IMR-90 (cell line): ENCODE measurements at regions not wholly inside any gene's neighbourhood (a gene's known extent, or its start where the extent isn't known, plus 50 kb on each side); places are given as distances from the start of the nearest gene placed in this dataset.

Experiments used
- ATAC-seq: fragments of 200-7000 bp; cut with Tn5 transposase; 2 replicates; pipeline ENCODE4 v1.9.1; 2020; ENCODE audit warnings: low read depth, mild to moderate bottlenecking, moderate library complexity
- BruUV-seq: library from RNA; stranded (reverse); fragments of 400-500 nt; replicated peaks from 2 replicates; lab custom pipeline; 2021; lab: Mats Ljungman, UMichigan
- CTCF ChIA-PET: fragments of 300-600 bp; formaldehyde crosslinking; extraction: SDS; loops from one replicate; lab custom pipeline; 2021; ENCODE audit warnings: antibody characterized with exemption; lab: Yijun Ruan, JAX
- POLR2A ChIA-PET: fragments of 300-600 bp; sonication (Branson Sonifier 250); formaldehyde crosslinking; loops from one replicate; lab custom pipeline; 2022; ENCODE audit warnings: antibody characterized with exemption; ENCODE audit not compliant: unreplicated experiment; lab: Charles Lee
- DNase-seq: peaks from one replicate; pipeline ENCODE4 v3.0.0; 2013
- H2AFZ ChIP-seq: replicated peaks from 2 replicates; pipeline ENCODE3; 2013; ENCODE audit warnings: low read length, mild to moderate bottlenecking; ENCODE audit not compliant: poor library complexity
- H2AK5ac ChIP-seq: 2 replicates; pipeline ENCODE4 v1.6.1; 2013; ENCODE audit warnings: low read depth, low read length, inconsistent platforms
- H2AK9ac ChIP-seq: replicated peaks from 2 replicates; pipeline ENCODE3; 2013; ENCODE audit warnings: mild to moderate bottlenecking, low read depth, low read length, moderate library complexity; ENCODE audit not compliant: poor library complexity
- H2BK120ac ChIP-seq: 2 replicates; pipeline ENCODE4 v1.6.1; 2013; ENCODE audit warnings: low read depth, low read length, inconsistent platforms
- H2BK15ac ChIP-seq: 3 replicates; pipeline ENCODE4 v1.6.1; 2013; ENCODE audit warnings: low read depth, low read length, inconsistent platforms
- H2BK20ac ChIP-seq: 2 replicates; pipeline ENCODE4 v1.6.1; 2013; ENCODE audit warnings: low read depth, mild to moderate bottlenecking, inconsistent platforms, low read length, moderate library complexity
- H2BK5ac ChIP-seq: 2 replicates; pipeline ENCODE4 v1.6.1; 2013; ENCODE audit warnings: mild to moderate bottlenecking, low read depth, low read length, inconsistent platforms; ENCODE audit not compliant: poor library complexity, severe bottlenecking
- H3K14ac ChIP-seq: replicated peaks from 2 replicates; pipeline ENCODE4 v1.6.1; 2013; ENCODE audit warnings: low read depth, low read length, inconsistent platforms
- H3K18ac ChIP-seq: 2 replicates; pipeline ENCODE4 v1.6.1; 2013; ENCODE audit warnings: low read depth, low read length, control low read depth
- H3K23ac ChIP-seq: 2 replicates; pipeline ENCODE4 v1.6.1; 2013; ENCODE audit warnings: low read depth, low read length, inconsistent platforms
- H3K27ac ChIP-seq: 2 replicates; pipeline ENCODE4 v1.5.1; 2013; ENCODE audit warnings: mild to moderate bottlenecking, control low read depth, low read length; ENCODE audit not compliant: insufficient read depth
- H3K27me3 ChIP-seq: 2 replicates; pipeline ENCODE4 v1.6.1; 2013; ENCODE audit warnings: low read length; ENCODE audit not compliant: control insufficient read depth, insufficient read depth
- H3K36me3 ChIP-seq: 2 replicates; pipeline ENCODE4 v1.6.1; 2013; ENCODE audit warnings: low read length, mixed read lengths; ENCODE audit not compliant: control insufficient read depth, insufficient read depth
- H3K4ac ChIP-seq: 2 replicates; pipeline ENCODE4 v1.6.1; 2013; ENCODE audit warnings: low read depth, low read length, inconsistent platforms
- H3K4me1 ChIP-seq: 2 replicates; pipeline ENCODE4 v1.6.1; 2013; ENCODE audit warnings: low read length, mixed read lengths; ENCODE audit not compliant: control insufficient read depth, insufficient read depth
- H3K4me2 ChIP-seq: 2 replicates; pipeline ENCODE4 v1.6.1; 2013; ENCODE audit warnings: low read depth, mild to moderate bottlenecking, control low read depth, low read length, moderate library complexity
- H3K4me3 ChIP-seq: 2 replicates; pipeline ENCODE4 v1.5.1; 2013; ENCODE audit warnings: low read depth, mild to moderate bottlenecking, control low read depth, low read length, moderate library complexity; ENCODE audit not compliant: insufficient read depth
- H3K56ac ChIP-seq: 2 replicates; pipeline ENCODE4 v1.6.1; 2013; ENCODE audit warnings: low read length, inconsistent platforms; ENCODE audit not compliant: insufficient read depth; ENCODE audit errors: extremely low read depth
- H3K79me1 ChIP-seq, 2 experiments: 2 replicates each; pipeline ENCODE4 v1.6.1; 2013; ENCODE audit warnings: low read length in 2 of 2, inconsistent platforms in 1 of 2, low read depth in 1 of 2
- H3K9ac ChIP-seq: 2 replicates; pipeline ENCODE4 v1.6.1; 2013; ENCODE audit warnings: low read depth, low read length, control low read depth
- H3K9me1 ChIP-seq: 2 replicates; pipeline ENCODE4 v1.6.1; 2013; ENCODE audit warnings: low read length, inconsistent platforms; ENCODE audit not compliant: insufficient read depth
- H3K9me3 ChIP-seq: 2 replicates; pipeline ENCODE4 v1.6.1; 2013; ENCODE audit warnings: low read length; ENCODE audit not compliant: control insufficient read depth, insufficient read depth
- H4K20me1 ChIP-seq: 2 replicates; pipeline ENCODE4 v1.6.1; 2013; ENCODE audit warnings: low read length, inconsistent platforms; ENCODE audit not compliant: insufficient read depth
- H4K5ac ChIP-seq: 2 replicates; pipeline ENCODE4 v1.6.1; 2013; ENCODE audit warnings: mild to moderate bottlenecking, low read depth, low read length, control low read depth
- H4K8ac ChIP-seq, 2 experiments: 2 replicates each; pipeline ENCODE4 v1.6.1; 2013; ENCODE audit warnings: low read depth in 2 of 2, low read length in 2 of 2, control low read depth in 1 of 2, inconsistent platforms in 1 of 2
- H4K91ac ChIP-seq: 2 replicates; pipeline ENCODE4 v1.6.1; 2013; ENCODE audit warnings: low read depth, low read length, inconsistent platforms; ENCODE audit not compliant: insufficient read depth
- BHLHE40 ChIP-seq: fragments of 150-350 bp; IDR thresholded peaks from 2 replicates; pipeline ENCODE4 v1.6.1; 2016; ENCODE audit warnings: mild to moderate bottlenecking, low read depth, low read length
- CEBPB ChIP-seq: IDR thresholded peaks from 2 replicates; pipeline ENCODE4 v1.6.1; 2012; ENCODE audit warnings: low read depth, low read length, improper control_type of control experiment
- CHD1 ChIP-seq: IDR thresholded peaks from 2 replicates; pipeline ENCODE4 v1.6.1; 2012; ENCODE audit warnings: low read depth, low read length, improper control_type of control experiment
- CTCF ChIP-seq: conservative IDR thresholded peaks from 2 replicates; pipeline ENCODE4 v1.5.1; 2012; ENCODE audit warnings: mild to moderate bottlenecking, low read depth, low read length, improper control_type of control experiment
- ELK1 ChIP-seq: fragments of 150-350 bp; IDR thresholded peaks from 2 replicates; pipeline ENCODE4 v1.6.1; 2016; ENCODE audit warnings: low read depth, mild to moderate bottlenecking, low read length, moderate library complexity, borderline replicate concordance
- MAFK ChIP-seq: IDR thresholded peaks from 2 replicates; pipeline ENCODE4 v1.6.1; 2012; ENCODE audit warnings: low read depth, low read length, improper control_type of control experiment
- NFE2L2 ChIP-seq: fragments of 150-350 bp; IDR thresholded peaks from 2 replicates; pipeline ENCODE4 v1.6.1; 2016; ENCODE audit warnings: low read depth, mild to moderate bottlenecking, low read length
- RFX5 ChIP-seq: IDR thresholded peaks from 2 replicates; pipeline ENCODE4 v1.8.0; 2012; ENCODE audit warnings: low read depth, mild to moderate bottlenecking, low read length, moderate library complexity
- SMC3 ChIP-seq: fragments of 150-350 bp; IDR thresholded peaks from 2 replicates; pipeline ENCODE4 v1.6.1; 2016; ENCODE audit warnings: low read depth, mild to moderate bottlenecking, antibody characterized with exemption, low read length, moderate library complexity
- WGBS, 2 experiments: methylation state at CpG; one replicate each; pipeline versions ENCODE4 v1.1.5 to v1.1.7; 2013; ENCODE audit warnings: missing lambda C conversion rate in 2 of 2; ENCODE audit not compliant: insufficient read length in 1 of 2; ENCODE audit errors: extremely low coverage in 2 of 2; 5-methylcytosine and 5-hydroxymethylcytosine counted together
- dilution Hi-C: fragments of 300-500 bp; cut with HindIII; formaldehyde crosslinking; loops from one replicate; pipeline ENCODE4 v1.14.3; 2018; ENCODE audit warnings: low sequenced_read_pairs; ENCODE audit not compliant: unreplicated experiment
- in situ Hi-C: fragments of 300-500 bp; cut with MboI; formaldehyde crosslinking; loops from 3 replicates; pipeline ENCODE4 v1.14.3; 2019; ENCODE audit warnings: low sequenced_read_pairs, inconsistent platforms, mixed read lengths
- intact Hi-C: fragments of 100-400 bp; cut with micrococcal nuclease; formaldehyde crosslinking; loops from 2 replicates; pipeline ENCODE4 v1.10.0; 2022

GRCh38 chr18:76232779-76233178 lies 262.3 kb downstream of the ZNF516 start:
- Histone ChIP-seq H3K9ac (no peak overlapping the region), H2AK9ac (no peak overlapping the region), H3K9me3 (0 out of 2 replicates have a peak, but pooled peaks cover 2% of the 10 kb centered on the region), H3K27me3 (no peaks in the 10 kb centered on the region), H3K23ac (no peak overlapping the region), H3K4me3 (no peak overlapping the region), H2BK20ac (no peak overlapping the region), H3K36me3 (no peaks in the 10 kb centered on the region), H3K27ac (no peak overlapping the region), H3K56ac (no peak overlapping the region), H2AFZ (no peak overlapping the region), H3K4me2 (no peak overlapping the region), H3K4me1 (no peaks in the 10 kb centered on the region), H4K20me1 (no peaks in the 10 kb centered on the region), H2BK120ac (no peak overlapping the region), H3K14ac (no peak overlapping the region), H3K79me1 (no peaks in the 10 kb centered on the region), H3K9me1 (no peaks in the 10 kb centered on the region), H4K91ac (no peak overlapping the region), H2BK5ac (no peak overlapping the region), H2AK5ac (no peak overlapping the region), H4K8ac (no peak overlapping the region), H2BK15ac (no peak overlapping the region), H4K5ac (no peak overlapping the region), H3K18ac (no peak overlapping the region), H3K4ac (no peak overlapping the region)
- TF ChIP-seq CEBPB = no peak
- no peak for TF ChIP-seq RFX5
- no peak for TF ChIP-seq CTCF
- no peak for TF ChIP-seq MAFK
- TF ChIP-seq SMC3 = no peak
- TF ChIP-seq NFE2L2 = no peak
- no peak for TF ChIP-seq BHLHE40
- no peak for TF ChIP-seq CHD1
- no peak for TF ChIP-seq ELK1
- ATAC-seq = no peak
- no TSS peak for BruUV-seq
- intact Hi-C loops (no loop called here), in situ Hi-C loops (no loop called here), dilution Hi-C loops (no loop called here)
- WGBS, 2 experiments = 17% methylated on average over 2 of the region's 3 CpGs; no CpG with 5 or more reads in 1 of the 2 experiments
- DNase-seq = no peak
- ChIA-PET CTCF (no interaction called here), POLR2A (no interaction called here)
